RWPE2 (cell line): ENCODE measurements at regions not wholly inside any gene's neighbourhood (a gene's known extent, or its start where the extent isn't known, plus 50 kb on each side); places are given as distances from the start of the nearest gene placed in this dataset.
"Not testable (repeated sequence)": the region's sequence is repeated elsewhere in the genome, so short reads cannot be mapped to it uniquely, and the experiment has no call there.

ENCODE experiments used
- ATAC-seq: fragments of 200-7000 bp; cut with Tn5 transposase; 3 replicates; pipeline ENCODE4 v1.9.1; 2021; ENCODE audit warnings: low read depth
- DNase-seq: peaks from one replicate; pipeline ENCODE4 v3.0.0-alpha.2; 2020; ENCODE audit warnings: low spot score
- H3K27ac ChIP-seq: fragments of 450-650 bp; 2 replicates; pipeline ENCODE4 v1.5.1; 2017; ENCODE audit warnings: mild to moderate bottlenecking; ENCODE audit not compliant: poor library complexity, severe bottlenecking
- H3K27me3 ChIP-seq: fragments of 250-450 bp; sonication (Bioruptor Pico); 2 replicates; pipeline ENCODE4 v1.5.1; 2021; ENCODE audit warnings: mild to moderate bottlenecking, moderate library complexity; ENCODE audit not compliant: insufficient read depth, poor library complexity, severe bottlenecking
- H3K36me3 ChIP-seq: fragments of 250-450 bp; sonication (Bioruptor Pico); 2 replicates; pipeline ENCODE4 v1.5.1; 2020; ENCODE audit warnings: low read depth, mild to moderate bottlenecking, moderate library complexity
- H3K4me1 ChIP-seq: fragments of 250-450 bp; sonication (Bioruptor Pico); 2 replicates; pipeline ENCODE4 v1.5.1; 2021; ENCODE audit warnings: mild to moderate bottlenecking, moderate library complexity; ENCODE audit not compliant: insufficient read depth, poor library complexity, severe bottlenecking
- H3K4me3 ChIP-seq: fragments of 250-450 bp; sonication (Bioruptor Pico); 2 replicates; pipeline ENCODE4 v1.5.1; 2021; ENCODE audit warnings: mild to moderate bottlenecking, moderate library complexity; ENCODE audit not compliant: severe bottlenecking
- H3K9me3 ChIP-seq: fragments of 250-450 bp; sonication (Bioruptor Pico); 2 replicates; pipeline ENCODE4 v1.5.1; 2021; ENCODE audit warnings: mild to moderate bottlenecking, moderate library complexity; ENCODE audit not compliant: severe bottlenecking
- CTCF ChIP-seq: fragments of 450-650 bp; IDR thresholded peaks from one replicate; pipeline ENCODE4 v1.5.1; 2017; ENCODE audit warnings: mild to moderate bottlenecking, moderate library complexity; ENCODE audit not compliant: poor library complexity, severe bottlenecking

GRCh38 chr3:118805007-118805406, 229.6 kb downstream of the IGSF11 start:
- Histone ChIP-seq H3K27ac (no peak overlapping the region), H3K4me1 (no peaks in the 10 kb centered on the region), H3K9me3 (no peaks in the 10 kb centered on the region), H3K4me3 (no peak overlapping the region), H3K36me3 (no peaks in the 10 kb centered on the region), H3K27me3 (no peaks in the 10 kb centered on the region)
- ATAC-seq (no peak), DNase-seq (no peak)
- TF ChIP-seq CTCF = no peak

- Histone ChIP-seq H3K9me3 (no peaks in the 10 kb centered on the region), H3K4me3 (no peak overlapping the region), H3K36me3 (no peaks in the 10 kb centered on the region), H3K27ac (no peak overlapping the region), H3K27me3 (no peaks in the 10 kb centered on the region), H3K4me1 (no peaks in the 10 kb centered on the region)
- TF ChIP-seq CTCF = no peak
- ATAC-seq (no peak), DNase-seq (no peak)
Observed at GRCh38 chr3:118806423-118806822, 228.2 kb downstream of the IGSF11 start.

- H3K4me1 ChIP-seq, ATAC-seq, H3K4me3 ChIP-seq, H3K9me3 ChIP-seq, H3K36me3 ChIP-seq, H3K27me3 ChIP-seq, H3K27ac ChIP-seq, DNase-seq: not testable (repeated sequence)
Observed at GRCh38 chr3:118807349-118807748, 227.3 kb downstream of the IGSF11 start.

GRCh38 chr3:118808723-118809122, 225.9 kb downstream of the IGSF11 start:
- no peaks in the 10 kb centered on the region for H3K27me3 ChIP-seq

GRCh38 chr3:118809696-118810498, 224.7 kb downstream of the IGSF11 start:
- Histone ChIP-seq H3K4me1 (no peaks in the 10 kb centered on the region), H3K4me3 (no peak overlapping the region), H3K9me3 (no peaks in the 10 kb centered on the region), H3K27me3 (no peaks in the 10 kb centered on the region), H3K27ac (no peak overlapping the region), H3K36me3 (no peaks in the 10 kb centered on the region)
- no peak for TF ChIP-seq CTCF
- DNase-seq (no peak), ATAC-seq (no peak)

More at GRCh38 chr3:118808723-118809122, 225.9 kb downstream of the IGSF11 start:
- H3K4me1 ChIP-seq = no peaks in the 10 kb centered on the region
- no peaks in the 10 kb centered on the region for H3K36me3 ChIP-seq
- TF ChIP-seq CTCF = no peak
- no peak overlapping the region for H3K27ac ChIP-seq
- no peaks in the 10 kb centered on the region for H3K9me3 ChIP-seq
- ATAC-seq = no peak
- H3K4me3 ChIP-seq = no peak overlapping the region
- DNase-seq = no peak
